Gastroesophageal sphincter (tissue), 4 donors: ENCODE measurements at regions not wholly inside any gene's neighbourhood (a gene's known extent, or its start where the extent isn't known, plus 50 kb on each side); places are given as distances from the start of the nearest gene placed in this dataset.
A peak's percentile ranks its signal among the peaks of the same experiment; 100 is the strongest.

Source experiments
- ATAC-seq: fragments of 150-250 bp; one replicate; pipeline ENCODE4 v1.9.1; 2016; ENCODE audit warnings: mild to moderate bottlenecking, moderate library complexity
- H3K27ac ChIP-seq, 4 donors: fragments of 200-600 bp; sonication (generic) in 3 of 4; 1 replicate in 3 of 4; 2 replicates in 1 of 4; pipeline ENCODE4 v1.5.1; 2016 to 2019
- H3K27me3 ChIP-seq: fragments of 200-600 bp; sonication (generic); one replicate; pipeline ENCODE4 v1.5.1; 2019
- H3K36me3 ChIP-seq, 2 donors: fragments of 200-600 bp; sonication (generic); one replicate each; pipeline ENCODE4 v1.5.1; 2019; ENCODE audit warnings: control low read depth in 1 of 2
- H3K4me1 ChIP-seq, 3 donors: fragments of 200-600 bp; sonication (generic); 1 replicate in 2 of 3; 2 replicates in 1 of 3; pipeline ENCODE4 v1.5.1; 2016 to 2019; ENCODE audit warnings: control low read depth in 2 of 3
- H3K4me3 ChIP-seq, 2 donors: fragments of 200-600 bp; sonication (generic); one replicate each; pipeline ENCODE4 v1.5.1; 2019; ENCODE audit warnings: mild to moderate bottlenecking in 1 of 2, moderate library complexity in 1 of 2
- H3K9me3 ChIP-seq, 3 donors: fragments of 200-600 bp; sonication (generic); one replicate each; pipeline ENCODE4 v1.5.1; 2017 to 2019; ENCODE audit warnings: control low read depth in 2 of 3
- CTCF ChIP-seq, 4 experiments: fragments of 200-600 bp in 2 of 4; fragments of 450-650 bp in 2 of 4; sonication (generic) in 1 of 4; IDR thresholded peaks; one replicate each; pipeline ENCODE4 v1.5.1; 2017 to 2019; ENCODE audit warnings: antibody characterized with exemption in 4 of 4, mild to moderate bottlenecking in 2 of 4, moderate library complexity in 2 of 4
- EP300 ChIP-seq: sonication (generic); formaldehyde crosslinking; IDR thresholded peaks from one replicate; pipeline ENCODE4 v1.6.1; 2017; ENCODE audit warnings: antibody characterized with exemption, mild to moderate bottlenecking
- POLR2A ChIP-seq, 2 donors: fragments of 450-650 bp; IDR thresholded peaks; one replicate each; pipeline ENCODE4 v1.6.1; 2017; ENCODE audit warnings: antibody characterized with exemption in 2 of 2, mild to moderate bottlenecking in 2 of 2, moderate library complexity in 1 of 2
- POLR2AphosphoS5 ChIP-seq: sonication (generic); formaldehyde crosslinking; IDR thresholded peaks from one replicate; pipeline ENCODE4 v1.6.1; 2017; ENCODE audit warnings: antibody characterized with exemption
- WGBS, 2 donors: methylation state at CpG; one replicate each; pipeline ENCODE4 v1.1.5; 2018; ENCODE audit warnings: low coverage in 1 of 2; 5-methylcytosine and 5-hydroxymethylcytosine counted together

GRCh38 chr4:58275856-58276255 is 1165.7 kb upstream of the IGFBP7 start:
- no peaks in the 10 kb centered on the region for H3K27me3 ChIP-seq
- TF ChIP-seq POLR2A (IDR thresholded peaks at IDR 0.05) (no peak), EP300 (no peak), POLR2AphosphoS5 (no peak), CTCF (IDR thresholded peaks at IDR 0.05) (no peak)
- ATAC-seq, result no peak
- H3K4me3 ChIP-seq, result no peak overlapping the region
- no peaks in the 10 kb centered on the region for H3K4me1 ChIP-seq
- H3K36me3 ChIP-seq, result no peaks in the 10 kb centered on the region
- WGBS, 2 donors, result 77 to 87% methylated on average over 1 of the region's 1 CpG
- no peaks in the 10 kb centered on the region for H3K9me3 ChIP-seq
- no peak overlapping the region for H3K27ac ChIP-seq

DNA sequence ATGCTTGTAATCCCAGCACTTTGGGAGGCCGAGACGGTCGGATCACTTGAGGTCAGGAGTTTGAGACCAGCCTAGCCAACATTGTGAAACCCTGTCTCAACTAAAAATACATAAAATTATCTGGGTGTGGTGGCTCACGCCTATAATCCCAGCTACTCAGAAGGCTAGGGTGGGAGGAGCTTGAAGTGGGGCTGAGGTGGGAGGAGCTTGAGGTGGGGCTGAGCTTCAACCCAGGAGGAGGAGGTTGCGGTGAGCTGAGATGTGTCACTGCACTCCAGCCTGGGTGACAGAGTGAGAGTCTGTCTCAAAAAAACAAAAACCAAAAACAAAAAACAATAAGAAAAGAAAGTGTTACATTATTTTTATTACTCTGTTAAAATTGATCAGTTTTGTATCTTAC is 1164.4 kb upstream of the IGFBP7 start:
- Histone ChIP-seq H3K4me3 (no peak overlapping the region), H3K9me3 (no peaks in the 10 kb centered on the region), H3K27me3 (no peaks in the 10 kb centered on the region), H3K27ac (no peak overlapping the region), H3K36me3 (no peaks in the 10 kb centered on the region), H3K4me1 (no peaks in the 10 kb centered on the region)
- TF ChIP-seq POLR2AphosphoS5 (no peak), CTCF (IDR thresholded peaks at IDR 0.05) (no peak), EP300 (no peak), POLR2A (IDR thresholded peaks at IDR 0.05) (no peak)
- WGBS, 2 donors, result 84 to 92% methylated on average over 4 to 5 of the region's 5 CpGs
- no peak for ATAC-seq

DNA sequence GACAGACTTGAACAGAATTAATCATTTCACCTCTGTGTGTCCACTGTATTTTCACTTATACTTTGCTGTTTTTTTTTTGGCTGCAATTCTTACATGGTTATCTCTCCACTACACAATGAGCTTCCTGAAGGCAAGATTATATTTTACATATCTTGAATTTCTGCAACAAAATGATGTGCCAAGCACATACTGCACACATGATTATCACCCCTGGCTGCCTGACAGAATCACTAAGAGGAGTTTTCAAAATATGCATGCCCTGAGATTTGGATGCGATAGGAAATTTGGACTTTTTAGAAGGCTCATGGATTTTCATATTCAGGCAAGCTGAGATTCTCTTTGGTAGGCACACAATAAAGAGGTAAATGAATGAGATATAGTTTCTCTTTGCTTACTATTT is 1162.1 kb upstream of the IGFBP7 start:
- 62 to 85% methylated on average over 1 of the region's 1 CpG for WGBS, 2 donors
- ATAC-seq, result no peak
- H3K4me1 ChIP-seq, result no peaks in the 10 kb centered on the region

GRCh38 chr4:58265734-58266133 is 1155.5 kb upstream of the IGFBP7 start:
- Histone ChIP-seq H3K4me3 (no peak overlapping the region), H3K27me3 (no peaks in the 10 kb centered on the region)
- TF ChIP-seq POLR2A (IDR thresholded peaks at IDR 0.05) (no peak), POLR2AphosphoS5 (peak; percentile 73)

More for the DNA sequence above, 1162.1 kb upstream of the IGFBP7 start:
- H3K36me3 ChIP-seq, result no peaks in the 10 kb centered on the region
- TF ChIP-seq POLR2A (IDR thresholded peaks at IDR 0.05), result no peak
- no peak for TF ChIP-seq CTCF (IDR thresholded peaks at IDR 0.05)
- TF ChIP-seq POLR2AphosphoS5, result no peak
- no peak for TF ChIP-seq EP300
- H3K9me3 ChIP-seq, result no peaks in the 10 kb centered on the region
- H3K4me3 ChIP-seq, result no peak overlapping the region
- H3K27ac ChIP-seq, result no peak overlapping the region
- no peaks in the 10 kb centered on the region for H3K27me3 ChIP-seq

GRCh38 chr4:58261526-58261925 is 1151.3 kb upstream of the IGFBP7 start:
- no peak overlapping the region for H3K27ac ChIP-seq
- H3K27me3 ChIP-seq, result no peaks in the 10 kb centered on the region
- ATAC-seq, result no peak
- H3K4me1 ChIP-seq, result peaks cover 0 to 19% (median 5%) of the 10 kb centered on the region in 3 donors
- H3K36me3 ChIP-seq, result no peaks in the 10 kb centered on the region
- no peak overlapping the region for H3K4me3 ChIP-seq
- H3K9me3 ChIP-seq, result no peaks in the 10 kb centered on the region
- TF ChIP-seq EP300 (no peak), POLR2AphosphoS5 (no peak), CTCF (IDR thresholded peaks at IDR 0.05) (no peak), POLR2A (IDR thresholded peaks at IDR 0.05) (no peak)

More at GRCh38 chr4:58265734-58266133, 1155.5 kb upstream of the IGFBP7 start:
- ATAC-seq, result peak; percentile 85
- Histone ChIP-seq H3K9me3 (no peaks in the 10 kb centered on the region), H3K27ac (peak overlapping the region; percentile 43 to 68 (median 58)), H3K36me3 (no peaks in the 10 kb centered on the region), H3K4me1 (peaks cover 0 to 21% (median 5%) of the 10 kb centered on the region in 3 donors)
- WGBS, 2 donors, result 30 to 33% methylated on average over 2 of the region's 2 CpGs
